SKM-1 treated with dmso at 0.1 percent for 144 hours (cell line): ENCODE measurements at regions not wholly inside any gene's neighbourhood (a gene's known extent, or its start where the extent isn't known, plus 50 kb on each side); places are given as distances from the start of the nearest gene placed in this dataset.
"Not testable (repeated sequence)": the region's sequence is repeated elsewhere in the genome, so short reads cannot be mapped to it uniquely, and the experiment has no call there.

Experiments used
- DNase-seq: peaks from one replicate; lab custom pipeline; 2025; ENCODE audit not compliant: unreplicated experiment; lab: John Stamatoyannopoulos, UW

DNA sequence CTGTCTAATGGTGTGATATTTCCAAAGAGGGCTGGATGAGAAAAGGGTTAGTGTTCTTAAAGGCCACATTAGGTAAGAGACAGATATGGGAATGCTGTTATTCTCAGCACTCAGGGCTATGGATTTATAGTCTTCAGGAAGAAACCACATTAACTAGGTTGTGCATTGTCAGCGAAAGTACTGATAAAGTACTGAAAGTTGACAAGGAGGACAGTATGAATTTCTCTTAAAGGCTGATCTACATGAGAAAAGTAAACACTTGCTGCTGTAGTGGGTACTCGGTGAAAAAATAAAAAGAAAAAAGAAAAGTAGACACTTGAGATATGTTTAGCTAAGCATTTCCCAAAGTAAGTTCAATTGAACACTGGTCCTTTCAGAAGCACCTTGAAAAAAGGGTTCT lies 381.0 kb upstream of the RPS23 start:
- no peak for DNase-seq

DNA sequence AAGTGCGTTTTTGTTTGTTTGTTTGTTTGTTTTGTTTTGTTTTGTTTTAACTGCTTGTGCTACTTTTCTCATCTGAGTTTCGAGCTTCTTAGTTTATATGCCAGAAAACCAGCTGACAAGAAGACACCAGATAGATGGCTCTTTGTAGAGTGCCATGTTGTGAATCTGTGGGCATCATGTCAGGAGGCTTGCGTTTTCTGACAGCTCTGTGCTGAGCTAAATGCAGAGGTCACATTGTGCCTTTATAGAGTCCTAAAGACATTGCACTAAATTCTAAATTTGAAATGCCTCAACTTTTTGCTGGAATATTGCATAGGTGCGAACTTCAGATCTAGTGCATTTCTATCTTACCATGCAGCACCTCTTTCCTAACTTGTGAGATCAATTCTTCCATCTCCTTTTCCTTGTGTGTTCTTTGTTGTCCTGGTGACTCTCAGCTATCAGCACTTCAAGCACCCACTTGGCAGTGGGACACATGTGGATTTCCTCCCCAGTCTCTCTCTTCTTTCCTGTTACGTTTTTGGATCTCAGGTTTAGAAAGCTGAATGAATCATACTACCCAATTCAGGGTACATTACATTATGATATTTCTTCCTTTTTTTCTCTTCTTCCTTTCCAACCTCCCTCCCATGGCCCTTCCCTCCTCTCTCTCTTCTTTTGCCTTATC lies 379.0 kb upstream of the RPS23 start:
- no peak for DNase-seq

DNA sequence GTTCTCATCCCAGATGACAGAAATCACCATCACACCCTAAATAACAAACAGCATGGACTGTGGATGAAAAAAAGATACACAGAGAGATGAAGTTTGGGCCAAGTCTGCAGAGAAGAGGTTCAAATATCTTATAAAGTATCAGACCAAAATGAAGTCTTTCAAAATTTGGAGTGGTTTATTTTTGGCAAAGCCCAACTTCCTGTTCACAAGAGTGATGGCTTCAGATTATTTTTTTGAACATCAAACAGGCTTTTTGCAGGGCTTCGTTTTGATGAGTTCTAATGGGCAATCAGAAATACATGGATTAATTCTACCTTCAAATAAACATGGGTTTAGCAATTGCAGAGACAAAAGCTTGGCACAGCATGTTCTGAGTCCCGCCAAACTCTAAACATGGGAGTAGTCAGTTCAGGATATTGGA lies 378.2 kb upstream of the RPS23 start:
- no peak for DNase-seq

DNA sequence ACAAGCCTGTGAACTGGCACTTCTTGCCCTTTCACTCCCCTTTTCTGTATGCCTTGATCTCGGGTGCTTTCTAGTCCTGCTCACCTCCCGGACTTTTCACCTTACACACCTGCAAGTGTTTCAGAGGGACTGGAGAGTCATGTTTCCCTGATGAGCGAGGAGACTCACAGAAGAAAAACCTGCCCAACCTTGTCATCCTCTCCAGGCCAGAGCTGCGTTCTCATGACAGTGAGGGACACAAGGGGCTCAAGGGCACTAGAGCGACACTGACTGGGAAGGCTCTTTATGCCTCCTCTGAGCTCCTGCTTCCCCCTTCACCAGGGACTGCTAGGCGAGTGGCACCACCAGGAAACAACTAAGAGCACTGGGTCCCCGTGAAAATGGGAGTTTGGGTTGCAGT lies 376.9 kb upstream of the RPS23 start:
- DNase-seq = no peak

DNA sequence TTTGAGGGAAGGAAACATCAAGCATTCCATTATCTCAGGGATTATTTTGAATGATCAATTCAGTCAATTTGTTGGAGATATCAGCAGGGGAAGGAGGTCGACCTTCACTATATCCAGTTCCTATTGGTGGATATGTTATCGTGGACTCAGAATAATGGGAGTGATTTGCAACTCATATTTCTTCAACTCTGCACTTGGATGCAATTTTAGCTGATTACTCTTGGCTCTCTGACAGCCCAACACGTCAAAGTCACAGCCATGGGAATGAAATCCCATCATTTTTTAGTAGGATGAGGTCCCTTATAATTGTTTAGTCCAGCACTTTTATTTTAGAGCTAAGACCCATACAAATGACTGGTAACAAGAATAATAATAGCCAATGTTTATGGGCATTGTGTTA lies 371.8 kb upstream of the RPS23 start:
- no peak for DNase-seq

DNA sequence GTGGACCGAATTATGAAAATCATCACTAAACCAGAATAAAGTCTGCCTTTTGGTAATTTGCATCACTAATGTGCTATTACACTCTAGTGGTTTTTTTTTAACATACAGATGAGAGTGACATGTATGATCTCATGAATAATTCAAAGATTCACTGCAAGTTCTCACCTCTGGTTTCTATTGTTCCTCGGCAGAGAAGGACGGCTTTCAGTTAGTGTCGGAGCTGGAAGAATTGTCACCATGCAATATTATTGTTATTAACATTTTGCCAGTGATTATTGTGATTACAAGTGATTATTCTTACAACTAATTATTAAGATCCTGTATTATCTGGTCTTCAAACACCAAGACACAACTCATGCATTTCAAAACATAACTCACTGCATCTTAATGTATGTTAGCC lies 366.6 kb upstream of the RPS23 start:
- DNase-seq = no peak

DNA sequence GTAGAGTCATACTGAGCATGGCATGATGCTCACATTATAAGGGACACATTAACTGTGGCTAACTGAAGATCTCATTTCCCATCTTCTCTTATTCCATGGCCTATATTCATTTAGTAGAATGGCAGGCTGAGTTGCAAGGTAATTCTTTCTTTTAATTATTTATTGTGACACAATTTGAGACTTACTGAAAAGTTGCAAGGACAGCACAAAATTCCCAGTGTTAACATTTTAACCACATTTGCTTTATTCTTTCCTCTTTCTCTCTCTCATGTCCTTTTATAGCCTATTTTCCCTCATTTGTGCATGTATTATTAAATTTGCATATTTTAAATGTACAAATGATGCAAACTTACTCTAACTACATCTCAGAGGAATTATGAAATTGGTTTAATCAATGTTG lies 366.1 kb upstream of the RPS23 start:
- DNase-seq = no peak

DNA sequence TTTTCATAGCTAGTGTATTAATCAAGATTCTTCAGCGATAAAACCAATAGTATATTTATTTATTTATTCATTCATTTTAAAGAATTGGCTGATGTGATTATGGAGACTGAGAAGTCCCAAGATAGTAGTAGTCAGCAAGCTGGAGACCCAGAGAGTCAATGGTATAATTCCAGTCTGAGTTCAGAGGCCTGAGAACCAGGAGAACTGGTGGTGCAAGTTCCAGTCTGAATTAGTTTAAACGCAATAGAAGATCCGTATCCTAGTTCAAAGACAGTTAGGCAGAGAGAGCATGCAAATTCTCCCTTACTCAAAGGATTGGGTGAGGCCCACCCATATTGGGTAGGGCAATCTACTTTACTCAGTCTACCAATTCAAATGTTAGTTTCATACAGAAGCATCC lies 364.2 kb upstream of the RPS23 start:
- no peak for DNase-seq

- DNase-seq = peak; percentile 88
These were observed 363.3 kb upstream of the RPS23 start for GRCh38 chr5:82641331-82642003.

DNA sequence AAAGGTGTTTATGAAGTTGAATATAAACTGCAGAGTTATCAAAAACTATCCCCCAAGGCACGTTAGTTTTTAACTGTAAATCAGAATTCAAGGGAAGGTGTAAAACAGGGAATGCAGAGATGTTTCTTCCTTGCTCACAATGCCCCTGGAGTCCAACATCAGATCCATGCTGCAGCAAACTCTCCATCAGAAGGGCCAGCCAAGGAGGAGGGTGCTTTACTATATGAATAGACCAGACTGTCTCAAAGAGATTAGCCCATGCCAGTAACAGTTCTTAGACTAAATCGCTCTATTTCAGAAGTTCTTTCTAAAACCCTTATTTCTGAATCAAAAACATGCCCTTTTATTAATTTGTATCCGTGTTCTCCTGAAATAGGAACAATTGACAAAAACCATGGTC lies 362.8 kb upstream of the RPS23 start:
- DNase-seq = no peak

DNA sequence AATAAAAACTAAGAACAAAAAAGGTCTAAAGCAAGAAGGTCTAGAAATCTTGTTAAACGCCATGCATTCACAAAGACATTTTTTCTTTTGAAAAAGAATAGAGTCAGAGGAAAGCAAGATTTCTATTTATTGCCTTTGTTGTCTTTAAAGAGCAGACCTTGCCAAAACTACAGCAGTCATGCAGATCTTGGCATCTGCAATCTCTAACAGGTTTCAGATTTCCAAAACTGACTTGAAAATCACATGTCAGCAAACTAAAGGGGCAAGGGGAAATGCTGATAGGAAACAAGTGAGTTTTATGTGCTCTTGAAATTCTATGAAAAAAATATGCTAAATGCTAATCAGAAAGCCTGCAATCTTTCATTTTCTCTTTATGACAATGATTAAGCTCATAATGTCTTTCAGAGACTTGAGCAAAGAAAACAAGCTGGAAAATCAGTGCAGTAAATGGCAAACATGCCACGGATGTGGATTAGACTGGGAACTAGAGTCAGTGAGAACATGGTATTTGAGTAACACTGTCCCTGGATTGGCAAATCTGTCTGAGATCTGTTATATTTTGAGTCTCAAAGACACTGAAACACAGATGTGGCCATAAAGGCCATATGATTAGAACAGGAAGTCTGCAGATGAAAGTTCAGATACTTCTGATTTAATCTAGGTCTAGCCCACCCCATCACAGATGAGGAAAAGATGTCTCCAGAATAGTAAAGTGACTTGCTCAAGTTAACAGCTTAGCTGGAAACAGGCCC lies 361.4 kb upstream of the RPS23 start:
- no peak for DNase-seq

DNA sequence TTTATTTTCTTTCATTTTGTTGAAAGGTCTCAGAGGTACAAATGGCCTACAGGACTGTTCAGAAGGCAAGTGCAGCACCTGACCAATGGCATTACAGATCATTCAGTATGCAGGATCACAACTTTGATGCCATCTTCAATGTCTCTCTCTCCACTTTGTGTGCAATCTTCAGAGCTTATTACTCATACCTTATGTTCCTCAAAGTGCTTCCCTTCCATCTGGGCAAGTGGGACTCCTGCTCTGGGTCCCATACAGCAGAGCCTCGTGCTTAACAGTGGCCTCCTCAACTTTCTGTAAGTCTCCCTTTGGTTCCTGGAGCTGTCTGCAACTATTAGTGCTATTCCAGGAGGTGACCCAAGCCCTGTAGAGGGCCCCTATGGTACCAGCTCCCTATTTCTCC lies 358.4 kb upstream of the RPS23 start:
- DNase-seq = no peak

DNA sequence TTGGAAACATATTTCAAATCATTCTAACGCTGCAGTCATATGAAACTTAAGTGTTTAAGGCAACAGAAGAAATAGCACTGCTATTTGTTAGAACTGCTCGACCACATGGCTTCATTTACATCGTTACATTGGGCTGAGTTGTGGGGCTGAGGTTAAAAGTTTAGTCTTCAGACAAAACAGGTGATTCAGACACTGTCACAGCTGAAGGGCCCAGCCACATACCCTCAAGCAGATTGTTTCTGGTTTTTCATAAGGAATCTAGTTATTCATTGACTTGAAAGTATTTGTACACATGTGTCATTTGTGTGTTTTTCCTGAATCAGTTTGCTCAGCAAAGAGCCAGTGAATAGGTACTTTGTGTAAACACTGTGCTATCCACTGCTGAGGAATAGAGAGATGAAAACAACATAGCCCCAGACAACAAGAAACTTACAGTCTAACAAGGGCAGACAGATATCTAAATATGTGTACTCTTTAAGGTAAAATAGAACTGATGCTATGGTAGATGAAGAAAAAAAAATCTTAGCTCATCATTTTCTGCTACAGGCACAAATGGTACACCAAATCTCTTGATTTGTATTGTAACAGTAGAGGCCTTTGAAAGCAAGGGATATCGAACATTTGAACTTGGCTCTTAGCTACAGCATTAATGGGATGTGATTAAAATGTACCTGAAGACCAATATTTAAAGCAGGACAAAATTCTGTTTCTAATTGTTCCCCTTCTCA lies 357.6 kb upstream of the RPS23 start:
- DNase-seq = no peak

DNA sequence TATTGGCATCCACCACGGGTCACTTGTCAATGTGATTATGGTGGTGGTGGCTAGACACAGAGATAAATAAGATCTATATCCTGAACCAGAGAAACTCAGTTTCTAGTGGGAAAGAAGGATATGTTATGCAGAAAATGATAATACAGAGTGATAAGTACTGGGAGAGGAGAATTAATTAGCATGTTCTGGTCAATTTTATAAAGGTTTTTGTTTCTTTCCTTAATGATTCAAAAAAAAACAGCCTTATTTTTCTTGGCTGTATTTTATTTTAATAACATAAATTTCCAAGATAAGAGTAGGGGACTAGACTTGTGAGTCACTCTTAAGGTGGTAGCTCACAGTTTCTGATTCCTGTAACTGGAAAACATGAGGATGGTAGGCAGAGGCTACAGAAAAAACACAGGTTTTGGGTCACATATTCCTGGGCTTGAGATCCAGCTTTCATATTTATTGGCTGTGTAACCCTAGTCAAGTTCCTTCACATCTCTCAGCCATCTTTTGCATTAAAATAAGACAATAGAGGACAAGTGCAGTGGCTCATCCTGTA lies 350.3 kb upstream of the RPS23 start:
- DNase-seq = no peak

GRCh38 chr5:82626905-82627591 lies 348.9 kb upstream of the RPS23 start:
- not testable (repeated sequence) for DNase-seq

DNA sequence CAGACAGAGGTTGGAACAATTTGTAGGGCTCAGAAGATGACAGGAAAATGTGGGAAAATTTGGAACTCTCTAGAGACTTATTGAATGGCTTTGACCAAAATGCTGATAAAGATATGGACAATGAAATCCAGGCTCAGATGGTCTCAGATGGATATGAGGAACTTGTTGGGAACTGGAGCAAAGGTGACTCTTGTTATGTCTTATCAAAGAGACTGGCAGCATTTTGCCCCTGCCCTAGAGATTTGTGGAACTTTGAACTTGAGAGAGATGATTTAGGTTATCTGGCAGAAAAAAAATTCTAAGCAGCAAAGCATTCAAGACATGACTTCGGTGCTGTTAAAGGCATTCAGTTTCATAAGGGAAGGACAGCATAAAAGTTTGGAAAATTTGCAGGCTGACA lies 347.9 kb upstream of the RPS23 start:
- not testable (repeated sequence) for DNase-seq

- no peak for DNase-seq
These were observed 345.9 kb upstream of the RPS23 start for GRCh38 chr5:82624062-82624461.

DNA sequence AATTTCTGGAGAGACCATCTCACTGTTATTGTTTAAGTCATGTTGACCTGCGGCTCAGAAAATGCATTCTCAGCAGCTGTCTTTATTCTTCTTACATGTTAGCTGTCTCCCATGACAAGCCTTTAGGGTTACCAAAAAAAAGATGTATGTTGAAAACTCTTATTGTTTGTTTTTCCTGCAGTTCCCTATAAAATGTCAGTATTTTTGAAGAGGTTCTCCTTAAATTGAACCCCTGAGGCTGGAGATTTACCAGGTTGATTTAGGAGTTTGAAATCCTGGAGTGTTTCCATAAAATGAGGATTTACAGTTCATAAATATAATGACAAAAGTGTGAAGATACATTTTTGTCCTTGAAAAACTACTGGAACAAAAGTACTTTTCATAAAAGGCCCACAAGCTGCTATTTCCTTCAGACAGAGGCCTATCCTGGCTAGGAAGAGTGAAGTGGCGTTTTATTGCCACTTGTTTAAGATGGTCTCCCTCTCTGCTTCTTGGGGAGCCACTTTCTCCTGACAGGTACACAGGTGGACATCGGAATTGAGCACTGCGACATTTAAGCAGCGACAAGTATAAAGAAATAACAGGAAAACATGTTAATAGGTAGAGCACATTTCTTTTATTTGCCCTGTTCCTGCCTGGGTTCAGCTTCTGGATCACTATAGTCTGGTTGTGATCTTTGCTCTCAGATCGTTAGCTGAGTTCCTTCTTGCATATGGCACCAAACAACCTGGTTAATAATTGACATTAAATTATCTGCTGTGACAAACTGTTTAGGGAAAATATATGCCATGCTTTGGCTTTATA lies 344.8 kb upstream of the RPS23 start:
- no peak for DNase-seq

GRCh38 chr5:82622205-82622604 lies 344.1 kb upstream of the RPS23 start:
- no peak for DNase-seq
